ENCODE measurements at regions not wholly inside any gene's neighbourhood (a gene's known extent, or its start where the extent isn't known, plus 50 kb on each side); places are given as distances from the start of the nearest gene placed in this dataset.

DNA sequence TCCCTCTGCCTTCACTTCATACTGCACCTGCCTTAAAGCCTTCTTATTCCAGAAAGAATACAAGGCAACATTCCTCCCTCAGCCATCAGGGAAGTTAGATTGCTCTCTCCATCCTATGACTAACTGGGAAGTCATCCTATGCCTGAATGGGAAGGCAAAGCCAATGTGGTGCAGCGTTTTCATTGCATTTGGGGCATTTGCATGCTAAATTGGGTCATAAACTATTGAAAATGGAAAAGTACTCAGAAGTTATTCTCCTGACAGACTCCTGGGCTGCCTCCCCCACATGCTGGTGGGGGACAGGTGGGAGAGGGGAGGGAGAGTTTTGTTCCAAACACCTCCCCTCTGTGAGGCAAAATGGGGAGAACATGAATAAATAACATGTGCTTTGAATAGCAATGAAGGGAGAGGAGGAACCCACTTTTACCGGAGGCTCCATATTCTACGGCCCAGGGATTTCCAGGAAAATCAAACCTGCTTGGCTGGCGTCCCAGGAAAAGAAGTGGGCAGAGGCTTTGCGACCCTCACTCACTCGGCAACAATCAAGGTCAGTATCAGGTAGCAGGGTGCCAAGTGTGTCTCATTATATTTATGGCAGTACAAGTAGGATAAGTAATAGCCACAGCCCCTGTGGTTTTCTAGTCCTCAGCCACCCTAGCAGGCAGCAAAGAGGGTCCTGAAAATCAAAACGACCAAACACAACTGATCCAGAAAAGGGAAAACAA is 84.1 kb downstream of the BOD1L2 start:
- Histone ChIP-seq H3K27ac (ENCODE audit: insufficient read depth, low read length) (no peak overlapping the region), H3K9ac (ENCODE audit: low read depth, low read length) (no peak overlapping the region), H3K9me3 (ENCODE audit: control insufficient read depth, insufficient read depth, low read length) (no peaks in the 10 kb centered on the region), H3K27me3 (ENCODE audit: control insufficient read depth, insufficient read depth, low read length) (no peaks in the 10 kb centered on the region), H3K79me1 (ENCODE audit: low read depth in 1 of 2, low read length in 2 of 2) (no peaks in the 10 kb centered on the region), H3K4me3 (ENCODE audit: insufficient read depth, low read depth, low read length) (no peak overlapping the region), H2AK5ac (ENCODE audit: low read depth, low read length) (no peak overlapping the region), H3K56ac (ENCODE audit: extremely low read depth, insufficient read depth, low read length) (no peak overlapping the region), H4K20me1 (ENCODE audit: insufficient read depth, low read length) (no peaks in the 10 kb centered on the region), H3K36me3 (ENCODE audit: control insufficient read depth, insufficient read depth, low read length) (no peaks in the 10 kb centered on the region), H3K9me1 (ENCODE audit: insufficient read depth, low read length) (no peaks in the 10 kb centered on the region), H3K14ac (replicated peaks; ENCODE audit: low read depth, low read length) (no peak overlapping the region), H2BK120ac (ENCODE audit: low read depth, low read length) (no peak overlapping the region), H2BK5ac (ENCODE audit: low read depth, low read length, poor library complexity, severe bottlenecking) (no peak overlapping the region), H2BK20ac (ENCODE audit: low read depth, low read length) (no peak overlapping the region), H4K5ac (ENCODE audit: low read depth, low read length) (no peak overlapping the region), H3K18ac (ENCODE audit: low read depth, low read length) (no peak overlapping the region), H3K4me1 (ENCODE audit: control insufficient read depth, insufficient read depth, low read length) (no peaks in the 10 kb centered on the region), H3K4ac (ENCODE audit: low read depth, low read length) (no peak overlapping the region), H4K91ac (ENCODE audit: insufficient read depth, low read depth, low read length) (no peak overlapping the region), H3K4me2 (ENCODE audit: low read depth, low read length) (no peak overlapping the region), H2AK9ac (replicated peaks; ENCODE audit: low read depth, low read length, poor library complexity) (no peak overlapping the region), H2BK15ac (ENCODE audit: low read depth, low read length) (no peak overlapping the region), H3K23ac (ENCODE audit: low read depth, low read length) (no peak overlapping the region), H4K8ac (ENCODE audit: low read depth in 2 of 2, low read length in 2 of 2) (no peak overlapping the region), H2AFZ (replicated peaks; ENCODE audit: low read length, poor library complexity) (no peak overlapping the region)
- CTCF ChIA-PET = no interaction called here
- no peak for ATAC-seq (ENCODE audit: low read depth)
- intact Hi-C loops (cut with micrococcal nuclease) = no loop called here
- in situ Hi-C loops (cut with MboI; ENCODE audit: low sequenced_read_pairs) = no loop called here
- BruUV-seq (replicated peaks) = no TSS peak
- dilution Hi-C loops (cut with HindIII; ENCODE audit: low sequenced_read_pairs, unreplicated experiment) = no loop called here
- POLR2A ChIA-PET (ENCODE audit: unreplicated experiment) = no interaction called here
- 20% methylated on average over 1 of the region's 7 CpGs; no CpG with 5 or more reads in 1 of the 2 experiments for WGBS, 2 experiments (ENCODE audit: extremely low coverage in 2 of 2, insufficient read length in 1 of 2)
- TF ChIP-seq FOS (IDR thresholded peaks at IDR 0.05; ENCODE audit: low read depth, low read length) = no peak
- TF ChIP-seq, protein P1, sequence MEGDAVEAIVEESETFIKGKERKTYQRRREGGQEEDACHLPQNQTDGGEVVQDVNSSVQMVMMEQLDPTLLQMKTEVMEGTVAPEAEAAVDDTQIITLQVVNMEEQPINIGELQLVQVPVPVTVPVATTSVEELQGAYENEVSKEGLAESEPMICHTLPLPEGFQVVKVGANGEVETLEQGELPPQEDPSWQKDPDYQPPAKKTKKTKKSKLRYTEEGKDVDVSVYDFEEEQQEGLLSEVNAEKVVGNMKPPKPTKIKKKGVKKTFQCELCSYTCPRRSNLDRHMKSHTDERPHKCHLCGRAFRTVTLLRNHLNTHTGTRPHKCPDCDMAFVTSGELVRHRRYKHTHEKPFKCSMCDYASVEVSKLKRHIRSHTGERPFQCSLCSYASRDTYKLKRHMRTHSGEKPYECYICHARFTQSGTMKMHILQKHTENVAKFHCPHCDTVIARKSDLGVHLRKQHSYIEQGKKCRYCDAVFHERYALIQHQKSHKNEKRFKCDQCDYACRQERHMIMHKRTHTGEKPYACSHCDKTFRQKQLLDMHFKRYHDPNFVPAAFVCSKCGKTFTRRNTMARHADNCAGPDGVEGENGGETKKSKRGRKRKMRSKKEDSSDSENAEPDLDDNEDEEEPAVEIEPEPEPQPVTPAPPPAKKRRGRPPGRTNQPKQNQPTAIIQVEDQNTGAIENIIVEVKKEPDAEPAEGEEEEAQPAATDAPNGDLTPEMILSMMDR (conservative IDR thresholded peaks at IDR 0.05; ENCODE audit: low read depth, low read length) = no peak
- TF ChIP-seq SMC3 (IDR thresholded peaks at IDR 0.05; ENCODE audit: low read depth, low read length) = no peak
- no peak for TF ChIP-seq MXI1 (IDR thresholded peaks at IDR 0.05; ENCODE audit: borderline replicate concordance, low read depth, low read length)
- TF ChIP-seq POLR2A (IDR thresholded peaks at IDR 0.05; ENCODE audit: low read depth, low read length) = no peak
- no peak for TF ChIP-seq RAD21 (IDR thresholded peaks at IDR 0.05; ENCODE audit: low read length)
- TF ChIP-seq NFE2L2 (IDR thresholded peaks at IDR 0.05; ENCODE audit: low read depth, low read length) = no peak
- no peak for TF ChIP-seq RCOR1 (IDR thresholded peaks at IDR 0.05; ENCODE audit: insufficient replicate concordance, low read length)
- no peak for DNase-seq

Measured in IMR-90 (cell line).